C4-2B (cell line): ENCODE measurements at regions not wholly inside any gene's neighbourhood (a gene's known extent, or its start where the extent isn't known, plus 50 kb on each side); places are given as distances from the start of the nearest gene placed in this dataset.

Experiments
- CTCF ChIP-seq: fragments of 450-650 bp; conservative IDR thresholded peaks from 2 replicates; pipeline ENCODE4 v1.5.1; 2017; ENCODE audit warnings: mild to moderate bottlenecking
- ZFX ChIP-seq: fragments of 450-650 bp; IDR thresholded peaks from 2 replicates; pipeline ENCODE4 v1.6.1; 2017

DNA sequence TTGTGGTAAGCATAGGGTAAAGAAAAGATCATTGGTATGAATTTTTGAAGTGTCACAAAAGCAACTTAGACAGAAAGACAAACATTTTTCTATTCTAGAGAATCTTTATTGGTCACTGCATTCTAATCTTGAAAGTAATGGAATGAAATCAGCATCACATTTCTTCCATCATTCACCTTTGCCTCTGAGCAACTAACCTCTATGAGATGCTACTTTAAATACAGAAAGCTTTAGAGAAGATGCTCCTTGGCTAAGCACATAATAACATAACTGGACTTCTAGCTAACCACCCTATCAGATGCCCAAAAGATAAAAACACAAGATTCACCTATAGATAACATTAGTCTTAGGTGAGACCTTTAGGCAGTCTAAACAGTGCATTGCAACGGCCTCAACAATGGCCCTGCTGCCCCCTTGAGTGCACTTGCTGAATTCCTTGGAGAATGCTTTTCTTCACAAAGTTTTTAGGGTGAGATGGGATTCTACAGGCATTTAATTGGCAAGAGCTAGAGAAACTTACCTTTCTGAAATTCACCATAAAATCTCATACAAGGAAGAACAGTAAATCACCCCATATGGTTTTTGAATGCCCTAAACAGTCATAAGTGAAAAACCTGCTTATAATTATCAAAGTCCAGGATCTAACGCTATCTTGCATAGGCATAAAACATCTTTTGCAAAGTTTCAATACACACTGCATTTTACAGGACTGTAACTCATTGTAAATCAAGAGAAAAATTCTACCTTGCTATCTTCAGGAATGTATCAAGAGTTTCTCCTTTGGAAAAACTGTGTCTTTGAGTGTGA, 791.3 kb upstream of the CHAC2 start:
- TF ChIP-seq CTCF (peak; percentile 58), ZFX (no peak)
